ENCODE measurements at regions not wholly inside any gene's neighbourhood (a gene's known extent, or its start where the extent isn't known, plus 50 kb on each side); places are given as distances from the start of the nearest gene placed in this dataset.
"Not testable (repeated sequence)": the region's sequence is repeated elsewhere in the genome, so short reads cannot be mapped to it uniquely, and the experiment has no call there.

DNA sequence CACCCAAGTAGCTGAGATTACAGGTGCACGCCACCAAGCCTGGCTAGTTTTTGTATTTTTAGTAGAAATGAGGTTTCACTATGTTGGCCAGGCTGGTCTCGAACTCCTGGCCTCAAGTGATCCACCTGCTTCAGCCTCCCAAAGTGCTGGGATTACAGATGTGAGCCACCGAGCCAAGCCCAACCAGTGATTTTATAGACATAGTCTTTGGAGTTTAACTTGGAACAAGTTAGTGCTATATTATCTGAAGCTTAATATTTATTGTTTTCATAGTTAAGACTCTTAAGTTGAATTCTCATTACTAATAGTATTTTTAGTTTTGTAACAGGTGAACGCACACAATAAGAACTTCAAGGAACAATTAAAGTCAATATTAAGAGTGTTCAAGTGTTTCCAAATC, 122.1 kb downstream of the SPAG6 start:
- not testable (repeated sequence) for DNase-seq (ENCODE audit: low spot score)

DNA sequence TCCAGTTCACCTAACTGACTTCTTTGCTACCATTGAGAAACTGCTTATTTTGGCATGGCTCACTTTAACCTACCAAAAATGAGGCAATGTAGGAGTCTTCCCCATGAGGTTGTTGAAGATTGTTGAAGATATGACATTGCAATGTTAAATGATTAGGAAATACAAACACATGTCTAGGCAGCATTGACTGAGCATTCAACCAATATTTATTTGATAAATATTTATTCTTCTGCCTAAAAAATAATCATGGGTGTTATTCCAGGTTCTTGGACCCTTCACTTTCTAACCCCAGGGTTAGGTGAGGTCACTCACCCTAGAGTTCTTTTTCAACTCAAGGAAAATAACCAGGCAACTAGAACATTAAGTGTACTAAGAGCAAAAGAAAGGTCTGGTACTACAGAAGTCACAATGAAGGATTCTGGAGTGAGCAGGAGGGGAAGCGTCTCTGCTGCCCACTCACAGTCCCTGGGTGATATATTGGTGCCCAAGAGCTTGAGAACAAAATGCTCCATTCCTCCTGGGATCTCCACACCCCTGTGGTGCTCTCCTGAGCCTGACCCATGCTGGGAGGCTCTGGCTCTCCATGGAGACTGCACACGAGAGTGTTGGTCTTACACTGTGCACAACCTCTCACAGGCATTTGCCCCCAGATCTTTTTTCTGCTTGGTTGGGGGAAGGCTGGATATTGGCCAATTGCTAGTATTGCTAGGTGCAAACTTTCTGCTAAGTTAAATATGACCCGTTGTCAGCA, 123.4 kb downstream of the SPAG6 start:
- DNase-seq (ENCODE audit: low spot score) = no peak

DNA sequence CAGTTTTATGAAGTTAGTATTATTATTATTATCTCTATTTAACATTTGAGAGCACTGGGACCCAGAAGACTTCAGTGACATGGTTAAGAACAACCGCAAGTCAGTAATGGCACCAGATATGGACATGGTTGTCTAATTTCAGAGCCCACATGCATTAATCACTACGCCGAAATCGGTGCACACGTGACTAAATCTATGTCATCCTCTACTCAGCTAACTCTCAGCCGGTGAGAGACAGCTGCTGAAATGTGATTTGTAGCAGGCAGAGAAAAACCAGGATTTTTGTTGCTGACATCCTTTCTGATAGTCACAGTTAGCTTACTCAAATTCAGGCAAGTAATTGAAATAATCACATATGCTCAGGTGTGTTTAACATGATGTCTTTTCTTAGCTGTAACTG, 127.7 kb downstream of the SPAG6 start:
- DNase-seq (ENCODE audit: low spot score) = no peak

DNA sequence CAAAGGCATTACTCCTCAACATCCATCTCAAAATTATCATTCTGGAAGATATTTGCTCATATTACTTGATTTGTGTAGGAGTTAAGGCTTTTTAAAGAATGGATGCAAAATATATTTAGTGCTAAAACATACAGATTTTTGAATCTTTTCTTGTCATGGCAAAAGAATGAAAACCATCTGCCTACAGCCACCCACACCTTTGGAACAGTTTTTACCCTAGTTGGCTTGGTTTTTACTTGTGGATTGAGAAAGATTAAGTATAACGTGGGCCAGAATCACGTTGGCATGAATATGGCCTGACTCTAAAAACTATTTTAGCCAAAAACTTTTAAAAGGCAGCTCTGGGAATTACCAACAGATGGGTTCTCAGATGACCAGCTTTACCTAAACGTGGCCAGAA, 128.2 kb downstream of the SPAG6 start:
- DNase-seq (ENCODE audit: low spot score) = no peak

DNA sequence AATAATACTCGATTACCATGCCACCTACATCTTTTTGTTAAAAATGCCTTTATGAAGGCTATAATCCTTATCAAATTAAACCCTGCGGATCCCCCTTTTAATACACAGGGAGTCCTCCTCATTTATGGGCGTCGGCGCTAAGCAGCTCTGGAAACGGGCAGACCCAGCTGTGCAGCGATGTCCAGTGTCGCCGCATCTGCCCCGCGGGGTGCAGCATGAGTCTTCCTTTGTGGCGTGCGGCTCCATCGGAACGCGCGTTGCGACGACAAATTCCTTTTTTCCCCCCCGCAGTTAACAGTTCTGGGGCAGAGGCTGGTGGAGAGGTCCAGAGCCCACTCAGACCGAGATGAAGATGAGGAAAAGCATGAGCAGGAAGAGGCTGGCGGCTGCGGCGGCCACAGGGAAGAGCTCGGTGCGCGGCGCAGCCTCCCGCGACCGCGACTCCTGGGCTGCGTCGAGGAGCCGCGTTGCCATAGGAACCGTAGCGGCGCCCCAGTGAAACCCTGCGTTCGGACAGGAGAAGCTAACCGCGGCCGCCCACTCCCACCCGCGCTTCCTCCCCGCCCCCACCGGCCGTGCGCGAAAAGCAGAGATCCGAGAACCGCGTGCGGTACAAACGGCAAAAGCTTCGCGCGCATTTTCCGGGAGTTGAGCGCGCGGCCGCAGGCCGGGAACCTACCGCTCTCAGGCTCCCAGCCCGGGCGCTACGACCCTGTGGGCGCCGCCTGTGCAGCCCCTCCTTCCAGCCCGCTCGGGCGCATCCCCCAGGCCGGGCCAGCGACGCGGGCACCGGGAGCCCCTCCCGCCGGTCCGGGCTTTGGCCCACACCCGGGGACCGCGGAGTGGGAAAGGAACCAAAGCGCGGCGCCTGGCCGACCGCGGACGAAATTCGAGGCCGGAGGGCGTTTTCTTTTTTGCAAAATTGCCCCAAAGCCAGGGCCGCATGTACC, 130.6 kb downstream of the SPAG6 start:
- DNase-seq (ENCODE audit: low spot score) = peak; percentile 38

DNA sequence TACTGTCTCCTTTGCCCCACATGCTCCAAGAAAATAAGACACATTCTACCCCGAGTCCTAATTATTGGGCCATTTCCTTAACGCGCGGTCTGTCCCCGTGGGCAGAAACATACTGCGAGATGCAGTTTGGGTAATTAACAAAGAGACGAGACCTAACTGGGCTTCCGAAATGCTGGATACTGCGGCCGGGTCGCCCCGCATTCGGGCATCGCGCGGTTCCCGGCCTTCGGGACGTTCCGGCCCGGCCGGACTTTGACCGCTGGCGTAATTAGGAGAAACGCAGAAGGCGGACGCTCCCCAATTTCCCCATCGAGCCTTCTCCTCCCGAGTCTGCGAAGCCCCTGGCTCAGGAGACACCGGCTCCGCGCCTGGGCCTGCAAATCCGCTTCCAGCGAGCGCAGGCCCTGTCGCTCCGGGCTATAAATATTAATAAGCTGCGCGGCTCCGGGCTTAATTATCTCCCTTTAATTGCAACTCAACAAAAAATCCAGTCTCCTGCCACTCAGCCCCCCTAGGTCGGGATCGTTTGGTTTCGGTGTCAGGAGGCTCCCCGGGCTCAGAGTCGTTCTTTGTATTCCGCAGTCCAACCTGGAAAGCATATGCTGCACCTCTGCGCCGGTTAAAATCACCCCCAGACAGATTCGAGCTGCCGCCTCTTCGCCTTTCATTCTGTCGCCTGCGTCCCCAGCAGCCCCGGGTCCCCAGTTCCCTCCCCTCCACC, 131.5 kb downstream of the SPAG6 start:
- DNase-seq (ENCODE audit: low spot score) = no peak

DNA sequence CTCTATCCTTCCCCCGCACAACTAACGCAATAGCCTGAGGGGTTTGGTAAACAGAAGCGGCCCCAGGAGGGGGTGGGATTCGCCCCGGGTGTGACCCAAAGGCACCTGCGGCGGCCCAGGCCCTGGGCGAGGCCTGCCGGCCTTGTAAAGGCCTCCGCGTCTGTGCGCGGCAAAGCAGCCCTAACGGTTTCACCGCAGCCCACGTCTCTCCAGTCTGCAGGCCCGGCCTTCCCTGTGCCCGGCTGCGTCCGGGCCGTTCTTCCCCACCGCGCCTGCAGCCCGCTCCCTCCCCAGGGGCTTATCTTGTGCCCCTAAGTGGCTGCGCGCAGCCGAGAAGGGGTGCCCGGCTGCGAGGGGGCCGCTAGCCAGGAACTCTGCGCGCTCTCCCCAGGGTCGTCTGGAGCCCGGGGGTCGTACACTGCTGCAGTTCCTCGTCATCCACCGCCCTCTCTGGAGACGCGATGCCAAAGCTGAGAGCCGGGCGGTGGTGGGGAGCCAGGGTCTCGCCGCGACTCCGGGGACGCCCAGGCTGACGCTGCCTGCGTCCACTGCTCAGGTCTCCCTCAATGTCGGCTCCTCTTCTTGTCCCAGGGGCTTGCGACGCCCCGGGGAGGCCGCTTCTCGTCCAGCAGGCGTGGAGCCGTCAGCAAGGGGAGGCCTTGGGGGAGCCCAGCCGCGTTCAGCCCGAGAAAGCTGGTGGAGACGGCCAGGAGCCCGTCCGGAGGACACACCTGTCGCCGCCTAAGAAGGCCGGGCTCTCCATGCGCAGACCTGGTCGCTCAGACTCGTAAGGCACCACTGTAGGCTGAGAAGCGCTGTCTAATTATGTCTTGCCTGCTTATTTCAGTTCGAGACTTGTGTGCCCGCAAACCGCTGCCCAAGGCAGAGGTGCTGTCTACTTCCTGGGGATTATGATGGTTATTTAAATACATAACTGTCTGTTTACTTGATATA, 132.3 kb downstream of the SPAG6 start:
- DNase-seq (ENCODE audit: low spot score) = no peak

DNA sequence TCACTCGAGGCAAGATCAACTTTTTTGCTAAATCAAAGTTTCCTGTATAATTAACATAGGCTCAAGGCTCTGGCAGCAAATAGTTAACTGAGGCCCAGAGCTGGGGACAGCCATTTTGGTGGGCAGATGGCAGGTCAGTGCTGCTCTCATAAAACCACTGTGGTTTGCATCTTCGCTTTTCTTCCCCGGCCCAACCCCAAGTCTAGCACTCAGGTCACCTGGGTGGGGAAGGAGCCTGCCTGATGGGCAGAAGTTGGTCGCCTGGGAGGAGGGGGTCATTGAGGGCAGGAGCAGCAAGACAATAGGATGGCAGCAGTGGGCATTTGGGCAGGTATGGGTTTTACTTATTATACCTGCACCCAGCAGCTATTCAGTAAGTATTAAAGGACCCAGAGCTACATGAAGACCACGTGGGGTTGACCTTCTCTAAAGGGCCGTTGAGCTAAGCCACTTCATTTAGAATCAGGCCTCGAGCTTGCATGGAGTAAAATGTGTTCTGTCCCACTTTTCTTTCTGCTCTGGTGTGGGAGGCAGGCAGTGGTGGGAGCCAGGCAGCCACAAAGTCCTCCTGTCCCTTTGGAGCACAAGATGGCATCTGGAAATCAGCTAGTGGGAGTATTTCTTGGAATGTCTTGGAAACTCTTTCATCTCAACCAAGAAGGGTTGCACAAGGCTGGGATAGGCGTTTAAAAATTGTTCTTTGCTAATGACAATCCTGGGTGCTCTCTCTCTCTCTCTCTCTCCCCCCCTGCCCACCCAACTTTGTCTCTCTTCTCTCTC, 133.4 kb downstream of the SPAG6 start:
- no peak for DNase-seq (ENCODE audit: low spot score)

DNA sequence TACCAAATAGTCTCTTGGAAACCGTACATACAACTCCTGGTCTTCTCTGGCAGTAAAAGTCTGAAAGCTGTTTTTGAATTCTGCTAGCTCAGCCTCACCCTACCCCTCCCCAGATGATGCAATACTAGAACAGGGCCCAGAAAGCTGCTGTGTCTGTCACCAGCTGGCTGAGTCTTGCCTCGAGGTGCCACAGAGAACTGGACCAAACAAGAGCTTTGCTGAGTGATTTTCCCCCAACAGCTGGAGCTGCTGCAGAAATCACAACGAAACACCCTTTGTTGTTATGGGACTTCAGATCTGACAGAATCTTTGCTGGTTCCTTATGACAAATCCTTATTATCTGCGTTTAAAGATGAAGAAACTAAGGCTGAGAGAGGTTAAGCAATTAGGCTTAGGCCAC, 134.1 kb downstream of the SPAG6 start:
- DNase-seq (ENCODE audit: low spot score) = peak; percentile 92

DNA sequence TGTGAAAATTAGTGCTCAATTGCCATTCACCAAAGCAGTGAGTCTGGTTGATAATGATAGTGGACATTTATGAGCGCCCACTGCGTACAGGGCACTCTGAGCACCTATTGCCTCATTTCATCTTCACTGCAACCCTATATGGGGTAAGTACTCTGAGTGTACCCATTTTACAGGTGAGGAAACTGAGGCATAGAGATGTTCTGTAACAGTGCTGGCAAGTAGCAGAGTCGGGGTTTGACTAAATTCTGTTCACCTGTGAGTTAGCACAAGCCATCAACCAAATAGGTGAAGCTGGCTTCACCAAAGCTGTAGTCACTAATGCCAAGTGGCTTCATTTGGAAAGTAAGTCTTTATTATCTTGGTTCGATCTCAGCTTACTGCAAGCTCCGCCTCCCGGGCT, 135.8 kb downstream of the SPAG6 start:
- no peak for DNase-seq (ENCODE audit: low spot score)

DNA sequence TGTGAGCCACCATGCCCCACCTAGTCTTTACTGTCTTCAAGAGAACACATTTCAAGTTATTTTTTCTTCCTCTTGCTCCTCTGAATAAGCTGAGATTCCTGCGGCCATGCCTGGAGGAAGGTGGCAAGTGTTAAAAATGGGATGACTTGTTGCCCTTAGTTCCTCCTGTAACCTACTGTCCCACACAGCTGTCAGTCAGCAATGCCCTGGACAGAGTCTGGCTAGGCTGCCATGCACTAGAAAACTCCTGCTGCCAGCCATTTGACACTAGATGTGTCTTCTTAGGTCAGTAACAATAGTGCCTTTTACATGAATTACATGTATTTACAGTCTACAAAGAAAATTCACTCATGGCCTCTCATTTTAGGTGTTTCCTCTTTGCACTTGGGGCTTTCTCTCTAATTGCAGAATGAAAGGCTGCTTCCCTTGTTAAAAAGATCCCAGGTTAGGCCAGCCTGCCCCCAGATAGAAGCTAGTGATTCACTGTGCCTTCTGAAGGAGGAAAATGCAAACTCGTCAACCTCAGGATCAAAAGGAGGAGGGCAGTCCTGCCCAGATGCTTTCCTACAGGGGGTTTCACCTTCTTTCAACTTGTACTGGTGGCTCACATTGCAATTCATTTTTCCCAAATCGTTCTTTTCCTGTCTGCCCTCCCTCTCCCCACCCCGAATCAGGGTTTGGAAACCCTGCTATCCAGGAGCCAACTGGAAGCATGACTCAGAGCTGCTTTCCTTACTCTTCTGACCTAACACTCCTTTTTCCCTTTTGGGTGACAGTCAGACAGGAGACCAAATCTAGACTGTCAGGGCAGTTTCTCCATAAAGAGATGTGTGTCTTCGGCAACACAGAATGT, 136.6 kb downstream of the SPAG6 start:
- no peak for DNase-seq (ENCODE audit: low spot score)

DNA sequence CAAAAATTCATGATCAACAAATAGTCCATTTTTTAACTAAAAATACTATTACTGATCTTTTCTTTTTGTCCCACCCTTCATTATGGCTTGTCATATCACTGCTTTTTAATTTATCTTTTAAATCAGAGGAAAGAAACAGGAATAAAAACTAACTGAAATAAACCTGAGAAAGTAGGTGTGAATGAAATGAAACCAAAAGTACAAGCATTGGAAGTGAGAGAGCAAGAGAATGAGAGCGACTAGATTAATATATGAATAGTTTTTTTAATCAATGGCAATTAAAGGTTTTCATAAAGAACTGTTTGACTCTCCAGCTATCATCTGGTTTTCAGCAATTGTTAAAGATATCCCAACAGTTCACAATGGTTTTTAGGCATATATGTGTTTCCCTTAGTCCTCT, 137.8 kb downstream of the SPAG6 start:
- no peak for DNase-seq (ENCODE audit: low spot score)
